MM.1S (cell line): ENCODE measurements at regions not wholly inside any gene's neighbourhood (a gene's known extent, or its start where the extent isn't known, plus 50 kb on each side); places are given as distances from the start of the nearest gene placed in this dataset.

Source experiments
- DNase-seq: peaks from one replicate; pipeline ENCODE4 v3.0.0-alpha.2; 2015
- H2AFZ ChIP-seq: fragments of 300-600 bp; sonication (generic); 2 replicates; pipeline ENCODE4 v1.6.0; 2016; ENCODE audit warnings: antibody characterized with exemption, low read length
- H3F3A ChIP-seq: fragments of 300-600 bp; sonication (generic); 2 replicates; pipeline ENCODE4 v1.6.1; 2016; ENCODE audit warnings: mild to moderate bottlenecking, antibody characterized with exemption, low read length, moderate library complexity, mixed read lengths; ENCODE audit not compliant: insufficient read depth
- H3K27ac ChIP-seq: fragments of 300-600 bp; sonication (generic); 2 replicates; pipeline ENCODE4 v1.5.1; 2016; ENCODE audit warnings: mild to moderate bottlenecking, low read length
- H3K27me3 ChIP-seq: fragments of 300-600 bp; sonication (generic); replicated peaks from 2 replicates; pipeline ENCODE4 v1.6.0; 2016; ENCODE audit warnings: low read length; ENCODE audit not compliant: insufficient read depth
- H3K36me3 ChIP-seq: fragments of 300-600 bp; sonication (generic); replicated peaks from 2 replicates; pipeline ENCODE4 v1.6.1; 2016; ENCODE audit warnings: mild to moderate bottlenecking, low read length, mixed read lengths; ENCODE audit not compliant: insufficient read depth
- H3K4me1 ChIP-seq: fragments of 300-600 bp; sonication (generic); 2 replicates; pipeline ENCODE4 v1.6.1; 2016; ENCODE audit warnings: low read length, mixed read lengths
- H3K4me2 ChIP-seq: fragments of 300-600 bp; sonication (generic); 2 replicates; pipeline ENCODE4 v1.6.0; 2016; ENCODE audit warnings: low read depth, low read length
- H3K4me3 ChIP-seq: fragments of 300-600 bp; sonication (generic); 2 replicates; pipeline ENCODE4 v1.5.1; 2016; ENCODE audit warnings: low read length, mixed read lengths
- H3K79me2 ChIP-seq: fragments of 300-600 bp; sonication (generic); 2 replicates; pipeline ENCODE4 v1.6.1; 2016; ENCODE audit warnings: mixed run types, low read length, mixed read lengths
- H3K9ac ChIP-seq: fragments of 300-600 bp; sonication (generic); 2 replicates; pipeline ENCODE4 v1.6.1; 2016; ENCODE audit warnings: low read length, mixed read lengths
- H3K9me2 ChIP-seq: fragments of 300-600 bp; sonication (generic); replicated peaks from 2 replicates; pipeline ENCODE4 v1.6.1; 2016; ENCODE audit warnings: mild to moderate bottlenecking, low read length, mixed read lengths; ENCODE audit not compliant: insufficient read depth
- H3K9me3 ChIP-seq: fragments of 300-600 bp; sonication (generic); replicated peaks from 2 replicates; pipeline ENCODE4 v1.6.1; 2016; ENCODE audit warnings: mild to moderate bottlenecking, low read length, mixed read lengths; ENCODE audit not compliant: insufficient read depth
- H4K20me1 ChIP-seq: fragments of 300-600 bp; sonication (generic); 2 replicates; pipeline ENCODE4 v1.6.1; 2016; ENCODE audit warnings: mild to moderate bottlenecking, low read length, moderate library complexity, mixed read lengths; ENCODE audit not compliant: insufficient read depth
- CTCF ChIP-seq: fragments of 300-600 bp; sonication (generic); IDR thresholded peaks from 2 replicates; pipeline ENCODE4 v1.5.1; 2016; ENCODE audit warnings: antibody characterized with exemption, low read length, mixed read lengths
- EZH2 ChIP-seq: fragments of 300-600 bp; sonication (generic); optimal IDR thresholded peaks from 2 replicates; pipeline ENCODE3; 2017; ENCODE audit warnings: low read depth, mild to moderate bottlenecking, antibody characterized with exemption, low read length, mixed read lengths
- EZH2phosphoT487 ChIP-seq: fragments of 300-600 bp; sonication (generic); IDR thresholded peaks from 2 replicates; pipeline ENCODE4 v1.6.1; 2018; ENCODE audit warnings: antibody characterized with exemption, low read length

- Histone ChIP-seq H3K27me3 (no peaks in the 10 kb centered on the region), H3K79me2 (no peaks in the 10 kb centered on the region), H3K4me1 (no peaks in the 10 kb centered on the region), H3K4me3 (no peak overlapping the region), H3K4me2 (peak overlapping the region; percentile 47; the same call in 1 of the 2 replicates), H3K9me2 (no peaks in the 10 kb centered on the region), H3K9me3 (no peaks in the 10 kb centered on the region), H4K20me1 (no peaks in the 10 kb centered on the region), H3K36me3 (no peaks in the 10 kb centered on the region), H3K9ac (no peak overlapping the region), H2AFZ (peak overlapping the region; percentile 38; the same call in 1 of the 2 replicates), H3F3A (no peaks in the 10 kb centered on the region), H3K27ac (peak overlapping the region; percentile 39; the same call in 1 of the 2 replicates)
- TF ChIP-seq EZH2 = no peak
- no peak for TF ChIP-seq EZH2phosphoT487
- TF ChIP-seq CTCF = no peak
- no peak for DNase-seq
Measured at GRCh38 chr11:129612447-129612961, 203.1 kb upstream of the TMEM45B start.

GRCh38 chr11:129613071-129613470, 202.6 kb upstream of the TMEM45B start:
- TF ChIP-seq CTCF (no peak), EZH2phosphoT487 (no peak), EZH2 (no peak)
- no peak overlapping the region for H3K4me2 ChIP-seq
- H3K4me3 ChIP-seq = no peak overlapping the region
- DNase-seq = no peak
- H3K36me3 ChIP-seq = no peaks in the 10 kb centered on the region
- no peaks in the 10 kb centered on the region for H4K20me1 ChIP-seq
- H3K4me1 ChIP-seq = no peaks in the 10 kb centered on the region
- no peaks in the 10 kb centered on the region for H3K9me3 ChIP-seq
- H3K9ac ChIP-seq = no peak overlapping the region
- H3F3A ChIP-seq = no peaks in the 10 kb centered on the region
- H3K9me2 ChIP-seq = no peaks in the 10 kb centered on the region
- no peaks in the 10 kb centered on the region for H3K79me2 ChIP-seq
- H3K27ac ChIP-seq = no peak overlapping the region
- H2AFZ ChIP-seq = no peak overlapping the region
- H3K27me3 ChIP-seq = no peaks in the 10 kb centered on the region

- H3F3A ChIP-seq = no peaks in the 10 kb centered on the region
- no peaks in the 10 kb centered on the region for H4K20me1 ChIP-seq
- no peak for DNase-seq
- no peak overlapping the region for H3K27ac ChIP-seq
- H3K4me3 ChIP-seq = no peak overlapping the region
- H3K36me3 ChIP-seq = no peaks in the 10 kb centered on the region
- H3K9me2 ChIP-seq = no peaks in the 10 kb centered on the region
- no peak for TF ChIP-seq EZH2
- TF ChIP-seq CTCF = no peak
- TF ChIP-seq EZH2phosphoT487 = no peak
- no peaks in the 10 kb centered on the region for H3K9me3 ChIP-seq
- no peaks in the 10 kb centered on the region for H3K4me1 ChIP-seq
- no peak overlapping the region for H3K4me2 ChIP-seq
- H3K79me2 ChIP-seq = no peaks in the 10 kb centered on the region
- H3K9ac ChIP-seq = no peak overlapping the region
- H2AFZ ChIP-seq = no peak overlapping the region
- H3K27me3 ChIP-seq = no peaks in the 10 kb centered on the region
Measured at GRCh38 chr11:129614256-129614944, 201.2 kb upstream of the TMEM45B start.
